ENCODE measurements at regions not wholly inside any gene's neighbourhood (a gene's known extent, or its start where the extent isn't known, plus 50 kb on each side); places are given as distances from the start of the nearest gene placed in this dataset.

- no peaks in the 10 kb centered on the region for H3K36me3 ChIP-seq
- no peak for TF ChIP-seq CTCF (IDR thresholded peaks at IDR 0.05; ENCODE audit: low read depth, low read length)
- no peaks in the 10 kb centered on the region for H3K27me3 ChIP-seq
- DNase-seq (ENCODE audit: low read depth in 1 of 2, low spot score in 1 of 2): no peak
- no peak overlapping the region for H3K4me3 ChIP-seq
- H3K4me1 ChIP-seq (ENCODE audit: low read depth): peaks cover 3% of the 10 kb centered on the region
- no peaks in the 10 kb centered on the region for H3K9me3 ChIP-seq (ENCODE audit: low read depth)
- no peak overlapping the region for H3K27ac ChIP-seq
Measured at GRCh38 chr16:59697236-59697635, 963.1 kb upstream of the GOT2 start.

GRCh38 chr16:59696495-59696894 lies 962.4 kb upstream of the GOT2 start:
- H3K36me3 ChIP-seq: no peaks in the 10 kb centered on the region
- H3K4me3 ChIP-seq: no peak overlapping the region
- TF ChIP-seq CTCF (IDR thresholded peaks at IDR 0.05; ENCODE audit: low read depth, low read length): no peak
- H3K27me3 ChIP-seq: no peaks in the 10 kb centered on the region
- no peak overlapping the region for H3K27ac ChIP-seq
- no peak for DNase-seq (ENCODE audit: low read depth in 1 of 2, low spot score in 1 of 2)
- peaks cover 3% of the 10 kb centered on the region for H3K4me1 ChIP-seq (ENCODE audit: low read depth)
- no peaks in the 10 kb centered on the region for H3K9me3 ChIP-seq (ENCODE audit: low read depth)

- no peak for TF ChIP-seq CTCF (IDR thresholded peaks at IDR 0.05; ENCODE audit: low read depth, low read length)
- no peaks in the 10 kb centered on the region for H3K9me3 ChIP-seq (ENCODE audit: low read depth)
Measured at GRCh38 chr16:59690216-59690615, 956.1 kb upstream of the GOT2 start.

GRCh38 chr16:59688006-59688405 lies 953.9 kb upstream of the GOT2 start:
- DNase-seq (ENCODE audit: low read depth in 1 of 2, low spot score in 1 of 2): no peak
- Histone ChIP-seq H3K27me3 (no peaks in the 10 kb centered on the region), H3K36me3 (no peaks in the 10 kb centered on the region), H3K4me3 (no peak overlapping the region), H3K4me1 (ENCODE audit: low read depth) (no peaks in the 10 kb centered on the region), H3K9me3 (ENCODE audit: low read depth) (no peaks in the 10 kb centered on the region), H3K27ac (peak overlapping the region; percentile 21)
- TF ChIP-seq CTCF (IDR thresholded peaks at IDR 0.05; ENCODE audit: low read depth, low read length): no peak

More at GRCh38 chr16:59690216-59690615, 956.1 kb upstream of the GOT2 start:
- Histone ChIP-seq H3K36me3 (no peaks in the 10 kb centered on the region), H3K4me1 (ENCODE audit: low read depth) (peaks cover 3% of the 10 kb centered on the region), H3K4me3 (no peak overlapping the region), H3K27ac (no peak overlapping the region), H3K27me3 (no peaks in the 10 kb centered on the region)
- DNase-seq (ENCODE audit: low read depth in 1 of 2, low spot score in 1 of 2): no peak

- DNase-seq (ENCODE audit: low read depth in 1 of 2, low spot score in 1 of 2): no peak
- TF ChIP-seq CTCF (IDR thresholded peaks at IDR 0.05; ENCODE audit: low read depth, low read length): no peak
- Histone ChIP-seq H3K27me3 (no peaks in the 10 kb centered on the region), H3K36me3 (no peaks in the 10 kb centered on the region), H3K27ac (no peak overlapping the region), H3K9me3 (ENCODE audit: low read depth) (no peaks in the 10 kb centered on the region), H3K4me1 (ENCODE audit: low read depth) (no peaks in the 10 kb centered on the region), H3K4me3 (no peak overlapping the region)
Measured at GRCh38 chr16:59686405-59686804, 952.3 kb upstream of the GOT2 start.

GRCh38 chr16:59684911-59685310 lies 950.8 kb upstream of the GOT2 start:
- H3K9me3 ChIP-seq (ENCODE audit: low read depth): no peaks in the 10 kb centered on the region
- no peak overlapping the region for H3K27ac ChIP-seq
- no peak overlapping the region for H3K4me3 ChIP-seq
- H3K4me1 ChIP-seq (ENCODE audit: low read depth): no peaks in the 10 kb centered on the region
- no peaks in the 10 kb centered on the region for H3K36me3 ChIP-seq
- TF ChIP-seq CTCF (IDR thresholded peaks at IDR 0.05; ENCODE audit: low read depth, low read length): no peak
- H3K27me3 ChIP-seq: no peaks in the 10 kb centered on the region
- DNase-seq (ENCODE audit: low read depth in 1 of 2, low spot score in 1 of 2): no peak

All from cardiac muscle cell (in vitro differentiated cells and primary cell).